Suprapubic skin (tissue), 4 donors: ENCODE measurements at regions not wholly inside any gene's neighbourhood (a gene's known extent, or its start where the extent isn't known, plus 50 kb on each side); places are given as distances from the start of the nearest gene placed in this dataset.

ENCODE experiments used
- EP300 ChIP-seq: sonication (generic); formaldehyde crosslinking; IDR thresholded peaks from one replicate; pipeline ENCODE4 v1.6.1; 2017; ENCODE audit warnings: antibody characterized with exemption
- POLR2A ChIP-seq, 2 donors: fragments of 450-650 bp; IDR thresholded peaks; one replicate each; pipeline ENCODE4 v1.6.1; 2017; ENCODE audit warnings: antibody characterized with exemption in 2 of 2, mild to moderate bottlenecking in 2 of 2, moderate library complexity in 2 of 2
- POLR2AphosphoS5 ChIP-seq, 3 donors: sonication (generic); formaldehyde crosslinking; IDR thresholded peaks; one replicate each; pipeline ENCODE4 v1.6.1; 2017; ENCODE audit warnings: antibody characterized with exemption in 3 of 3
- TF ChIP-seq, protein P1 (sequence below), 2 donors: fragments of 200-600 bp in 1 of 2; fragments of 450-650 bp in 1 of 2; sonication (generic) in 1 of 2; IDR thresholded peaks; one replicate each; pipeline ENCODE4 v1.5.1; 2016 to 2019; ENCODE audit warnings: antibody characterized with exemption in 2 of 2, mild to moderate bottlenecking in 1 of 2, moderate library complexity in 1 of 2

DNA sequence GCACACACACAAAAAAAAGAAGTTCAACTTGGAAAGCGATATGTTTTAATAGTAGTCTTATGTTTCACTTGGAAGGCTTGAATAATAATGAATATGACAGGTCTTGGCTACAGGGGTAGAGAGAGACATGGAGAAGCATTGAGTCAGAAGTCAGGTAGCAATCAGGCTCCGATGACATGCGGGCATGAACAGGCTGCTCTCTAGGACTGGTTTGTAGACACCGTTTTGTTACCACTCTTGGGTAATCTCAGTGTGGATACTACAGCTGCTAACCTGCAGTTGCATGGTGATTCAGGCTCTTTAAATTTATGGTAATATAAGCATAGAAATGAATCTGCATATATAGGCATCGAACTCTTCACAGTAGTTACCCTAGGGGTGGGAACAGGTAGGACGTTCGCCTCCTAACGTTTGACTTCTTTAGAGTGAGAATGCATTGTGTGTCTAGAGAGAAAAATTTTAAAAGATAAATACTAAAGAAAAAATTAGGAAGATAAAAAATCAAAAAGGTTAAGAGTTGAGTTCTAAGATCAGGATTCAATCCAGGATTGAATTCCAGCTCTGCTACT lies 241.6 kb upstream of the KBTBD8 start:
- TF ChIP-seq EP300 (no peak), POLR2AphosphoS5 (IDR thresholded peaks at IDR 0.05) (no peak), POLR2A (IDR thresholded peaks at IDR 0.05) (no peak)
- TF ChIP-seq, protein P1, sequence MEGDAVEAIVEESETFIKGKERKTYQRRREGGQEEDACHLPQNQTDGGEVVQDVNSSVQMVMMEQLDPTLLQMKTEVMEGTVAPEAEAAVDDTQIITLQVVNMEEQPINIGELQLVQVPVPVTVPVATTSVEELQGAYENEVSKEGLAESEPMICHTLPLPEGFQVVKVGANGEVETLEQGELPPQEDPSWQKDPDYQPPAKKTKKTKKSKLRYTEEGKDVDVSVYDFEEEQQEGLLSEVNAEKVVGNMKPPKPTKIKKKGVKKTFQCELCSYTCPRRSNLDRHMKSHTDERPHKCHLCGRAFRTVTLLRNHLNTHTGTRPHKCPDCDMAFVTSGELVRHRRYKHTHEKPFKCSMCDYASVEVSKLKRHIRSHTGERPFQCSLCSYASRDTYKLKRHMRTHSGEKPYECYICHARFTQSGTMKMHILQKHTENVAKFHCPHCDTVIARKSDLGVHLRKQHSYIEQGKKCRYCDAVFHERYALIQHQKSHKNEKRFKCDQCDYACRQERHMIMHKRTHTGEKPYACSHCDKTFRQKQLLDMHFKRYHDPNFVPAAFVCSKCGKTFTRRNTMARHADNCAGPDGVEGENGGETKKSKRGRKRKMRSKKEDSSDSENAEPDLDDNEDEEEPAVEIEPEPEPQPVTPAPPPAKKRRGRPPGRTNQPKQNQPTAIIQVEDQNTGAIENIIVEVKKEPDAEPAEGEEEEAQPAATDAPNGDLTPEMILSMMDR (IDR thresholded peaks at IDR 0.05): no peak
